Astrocyte of the cerebellum (primary cell): ENCODE measurements at regions not wholly inside any gene's neighbourhood (a gene's known extent, or its start where the extent isn't known, plus 50 kb on each side); places are given as distances from the start of the nearest gene placed in this dataset.
"Not testable (repeated sequence)": the region's sequence is repeated elsewhere in the genome, so short reads cannot be mapped to it uniquely, and the experiment has no call there.

Experiments used
- DNase-seq: peaks from one replicate; pipeline ENCODE4 v3.0.0-alpha.2; 2011; ENCODE audit warnings: low read depth
- H3K4me3 ChIP-seq: 2 replicates; pipeline ENCODE4 v1.5.1; 2011; ENCODE audit warnings: mild to moderate bottlenecking, low read depth, low read length, moderate library complexity
- in situ Hi-C: cut with HindIII; loops from 2 replicates; pipeline ENCODE4 v1.10.0; 2017; ENCODE audit warnings: low sequenced_read_pairs
- TF ChIP-seq, protein P1 (sequence below): IDR thresholded peaks from 2 replicates; pipeline ENCODE4 v1.5.1; 2012; ENCODE audit warnings: low read length, low read depth, moderate library complexity, mild to moderate bottlenecking; ENCODE audit errors: missing control alignments

DNA sequence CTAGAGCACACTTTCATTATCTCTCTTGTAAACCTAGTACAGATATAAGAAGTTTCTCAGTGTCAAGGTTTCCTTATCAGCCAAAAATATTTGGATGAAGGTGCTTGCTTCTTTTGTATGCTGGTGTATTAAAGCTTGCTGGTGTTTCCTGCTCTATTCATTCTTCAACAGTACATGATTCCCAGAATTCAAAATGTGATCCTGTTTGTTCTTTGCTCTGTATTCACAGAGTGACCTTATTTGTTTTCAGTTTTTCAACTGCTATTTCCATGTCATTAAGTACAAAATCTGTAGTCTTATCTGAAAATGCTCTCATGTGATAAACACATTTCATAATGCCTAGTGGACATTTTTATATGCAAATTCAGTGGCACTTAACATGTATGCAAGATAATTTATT lies 1185.8 kb downstream of the SUCLG1 start:
- H3K4me3 ChIP-seq = no peak overlapping the region
- TF ChIP-seq, protein P1, sequence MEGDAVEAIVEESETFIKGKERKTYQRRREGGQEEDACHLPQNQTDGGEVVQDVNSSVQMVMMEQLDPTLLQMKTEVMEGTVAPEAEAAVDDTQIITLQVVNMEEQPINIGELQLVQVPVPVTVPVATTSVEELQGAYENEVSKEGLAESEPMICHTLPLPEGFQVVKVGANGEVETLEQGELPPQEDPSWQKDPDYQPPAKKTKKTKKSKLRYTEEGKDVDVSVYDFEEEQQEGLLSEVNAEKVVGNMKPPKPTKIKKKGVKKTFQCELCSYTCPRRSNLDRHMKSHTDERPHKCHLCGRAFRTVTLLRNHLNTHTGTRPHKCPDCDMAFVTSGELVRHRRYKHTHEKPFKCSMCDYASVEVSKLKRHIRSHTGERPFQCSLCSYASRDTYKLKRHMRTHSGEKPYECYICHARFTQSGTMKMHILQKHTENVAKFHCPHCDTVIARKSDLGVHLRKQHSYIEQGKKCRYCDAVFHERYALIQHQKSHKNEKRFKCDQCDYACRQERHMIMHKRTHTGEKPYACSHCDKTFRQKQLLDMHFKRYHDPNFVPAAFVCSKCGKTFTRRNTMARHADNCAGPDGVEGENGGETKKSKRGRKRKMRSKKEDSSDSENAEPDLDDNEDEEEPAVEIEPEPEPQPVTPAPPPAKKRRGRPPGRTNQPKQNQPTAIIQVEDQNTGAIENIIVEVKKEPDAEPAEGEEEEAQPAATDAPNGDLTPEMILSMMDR = no peak
- in situ Hi-C loops = no loop called here
- no peak for DNase-seq

DNA sequence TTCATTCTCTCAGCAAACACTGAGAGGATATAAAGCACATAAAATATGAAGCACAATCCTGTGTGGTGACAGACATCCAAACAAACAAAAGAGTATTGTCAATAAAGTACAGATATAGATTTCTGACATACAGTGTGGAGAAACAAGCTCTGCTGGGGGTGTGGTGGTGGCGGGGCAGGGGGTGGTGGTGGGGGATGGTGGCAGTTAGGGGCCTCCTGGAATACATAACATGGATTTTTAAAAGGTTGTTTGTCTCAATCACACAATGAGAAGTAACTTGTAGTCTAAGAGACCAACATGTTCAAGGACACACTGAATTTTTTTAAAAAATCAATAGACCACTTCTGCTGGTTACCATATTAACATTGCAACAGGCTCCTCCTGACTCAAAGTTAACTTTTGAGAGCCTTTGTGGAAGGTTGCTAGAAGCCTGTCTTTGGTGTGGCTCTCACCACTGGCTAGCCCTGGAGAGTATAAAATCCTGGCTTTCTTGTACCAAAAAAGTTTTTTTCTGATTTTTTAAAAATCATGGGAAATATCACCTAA lies 1197.4 kb downstream of the SUCLG1 start:
- in situ Hi-C loops = no loop called here
- no peak for DNase-seq
- TF ChIP-seq, protein P1 = no peak
- H3K4me3 ChIP-seq = no peak overlapping the region

- no peak for DNase-seq
- TF ChIP-seq, protein P1 = no peak
- no peak overlapping the region for H3K4me3 ChIP-seq
- in situ Hi-C loops = no loop called here
These were observed 1205.2 kb downstream of the SUCLG1 start for GRCh38 chr2:83253848-83254247.

DNA sequence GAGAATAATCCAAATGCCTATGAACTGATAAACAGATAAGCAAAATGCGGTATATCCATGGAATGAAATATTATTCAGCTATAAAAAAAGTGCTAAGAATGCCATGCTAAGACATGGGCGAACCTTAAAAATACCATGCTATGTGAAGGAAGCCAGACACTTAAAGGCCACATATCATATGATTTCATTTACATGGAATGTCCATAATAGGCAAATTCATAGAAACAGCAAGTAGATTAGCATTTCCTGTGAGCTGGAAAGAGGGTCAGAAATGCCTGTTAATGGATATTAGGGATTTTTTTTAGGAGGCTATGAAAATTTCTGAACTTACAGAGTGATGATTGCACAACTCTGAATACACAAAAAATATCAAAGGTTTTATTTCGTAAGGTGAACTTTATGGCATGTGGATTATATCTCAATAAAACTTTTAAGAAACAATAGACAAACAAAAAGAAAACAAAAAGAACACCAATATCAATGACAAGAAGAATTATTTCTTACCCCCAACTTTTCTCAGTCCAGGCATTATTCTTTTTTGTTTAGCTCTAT lies 1207.7 kb downstream of the SUCLG1 start:
- TF ChIP-seq, protein P1 = no peak
- H3K4me3 ChIP-seq = no peak overlapping the region
- in situ Hi-C loops = no loop called here
- DNase-seq = no peak

DNA sequence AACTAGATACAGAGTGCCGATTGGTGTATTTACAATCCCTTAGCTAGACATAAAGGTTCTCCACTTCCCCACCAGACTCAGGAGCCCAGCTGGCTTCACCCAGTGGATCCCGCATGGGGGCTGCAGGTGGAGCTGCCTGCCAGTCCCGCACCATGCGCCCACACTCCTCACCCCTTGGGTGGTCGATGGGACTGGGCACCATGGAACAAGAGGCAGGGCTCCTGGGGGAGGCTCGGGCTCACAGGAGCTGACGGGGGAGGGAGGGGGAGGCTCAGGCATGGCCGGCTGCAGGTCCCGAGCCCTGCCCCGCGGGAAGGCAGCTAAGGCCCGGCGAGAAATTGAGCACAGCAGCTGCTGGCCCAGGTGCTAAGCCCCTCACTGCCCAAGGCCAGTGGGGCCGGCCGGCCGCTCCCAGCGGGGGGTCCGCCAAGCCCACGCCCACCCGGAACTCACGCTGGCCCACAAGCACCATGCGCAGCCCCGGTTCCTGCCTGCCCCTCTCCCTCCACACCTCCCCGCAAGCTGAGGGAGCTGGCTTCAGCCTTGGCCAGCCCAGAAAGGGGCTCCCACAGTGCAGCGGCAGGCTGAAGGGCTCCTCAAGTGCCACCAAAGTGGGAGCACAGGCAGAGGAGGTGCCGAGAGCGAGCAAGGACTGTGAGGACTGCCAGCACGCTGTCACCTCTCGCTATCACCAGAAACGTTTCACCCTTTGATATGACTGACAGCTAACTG lies 1213.1 kb downstream of the SUCLG1 start:
- in situ Hi-C loops, H3K4me3 ChIP-seq, DNase-seq: not testable (repeated sequence)

- DNase-seq = no peak
- TF ChIP-seq, protein P1 = no peak
- no peak overlapping the region for H3K4me3 ChIP-seq
- in situ Hi-C loops = no loop called here
These were observed 1218.5 kb downstream of the SUCLG1 start for GRCh38 chr2:83240611-83241010.

GRCh38 chr2:83238111-83238510 lies 1221.0 kb downstream of the SUCLG1 start:
- TF ChIP-seq, protein P1 = no peak
- no peak for DNase-seq
- in situ Hi-C loops = no loop called here
- no peak overlapping the region for H3K4me3 ChIP-seq
